ENCODE measurements at regions not wholly inside any gene's neighbourhood (a gene's known extent, or its start where the extent isn't known, plus 50 kb on each side); places are given as distances from the start of the nearest gene placed in this dataset.
"Not testable (repeated sequence)": the region's sequence is repeated elsewhere in the genome, so short reads cannot be mapped to it uniquely, and the experiment has no call there.

GRCh38 chr5:56309262-56309826 lies 76.2 kb upstream of the ANKRD55 start:
- no peak for DNase-seq

GRCh38 chr5:56307714-56308333 lies 74.7 kb upstream of the ANKRD55 start:
- no peak for DNase-seq

GRCh38 chr5:56306433-56307150 lies 73.5 kb upstream of the ANKRD55 start:
- no peak for DNase-seq

GRCh38 chr5:56305001-56305950 lies 72.1 kb upstream of the ANKRD55 start:
- DNase-seq, result no peak

GRCh38 chr5:56303511-56303910 lies 70.4 kb upstream of the ANKRD55 start:
- no peak for DNase-seq

- no peak for DNase-seq
These were observed 68.9 kb upstream of the ANKRD55 start for GRCh38 chr5:56302027-56302426.

GRCh38 chr5:56301069-56301468 lies 67.9 kb upstream of the ANKRD55 start:
- no peak for DNase-seq

GRCh38 chr5:56299212-56299611 lies 66.1 kb upstream of the ANKRD55 start:
- DNase-seq, result no peak

- DNase-seq, result no peak
These were observed 65.4 kb upstream of the ANKRD55 start for GRCh38 chr5:56298336-56299090.

GRCh38 chr5:56297851-56298250 lies 64.7 kb upstream of the ANKRD55 start:
- DNase-seq, result no peak

- DNase-seq, result not testable (repeated sequence)
These were observed 62.2 kb upstream of the ANKRD55 start for GRCh38 chr5:56295311-56295710.

GRCh38 chr5:56294354-56294753 lies 61.2 kb upstream of the ANKRD55 start:
- no peak for DNase-seq

GRCh38 chr5:56292874-56293273 lies 59.7 kb upstream of the ANKRD55 start:
- not testable (repeated sequence) for DNase-seq

- DNase-seq, result no peak
These were observed 58.7 kb upstream of the ANKRD55 start for GRCh38 chr5:56291661-56292374.

GRCh38 chr5:56291079-56291643 lies 58.0 kb upstream of the ANKRD55 start:
- no peak for DNase-seq

GRCh38 chr5:56290378-56291078 lies 57.4 kb upstream of the ANKRD55 start:
- DNase-seq, result no peak

- no peak for DNase-seq
These were observed 56.5 kb upstream of the ANKRD55 start for GRCh38 chr5:56289602-56289987.

GRCh38 chr5:56288873-56289601 lies 55.9 kb upstream of the ANKRD55 start:
- no peak for DNase-seq

GRCh38 chr5:56286015-56286884 lies 53.1 kb upstream of the ANKRD55 start:
- DNase-seq, result no peak
